Chondrocyte (in vitro differentiated cells): ENCODE measurements at regions not wholly inside any gene's neighbourhood (a gene's known extent, or its start where the extent isn't known, plus 50 kb on each side); places are given as distances from the start of the nearest gene placed in this dataset.

Experiments used
- DNase-seq: peaks from one replicate; pipeline ENCODE4 v3.0.0; 2021; ENCODE audit warnings: mixed read lengths, low spot score
- H3K27ac Mint-ChIP-seq: one replicate; pipeline ENCODE4 v1.8.0; 2021; ENCODE audit warnings: mild to moderate bottlenecking, moderate library complexity, mixed read lengths; ENCODE audit not compliant: unreplicated experiment
- H3K27me3 Mint-ChIP-seq: 2 replicates; pipeline ENCODE4 v1.8.0; 2021; ENCODE audit warnings: low read depth, mixed read lengths
- H3K36me3 Mint-ChIP-seq: 2 replicates; pipeline ENCODE4 v1.8.0; 2021; ENCODE audit warnings: low read depth, mixed read lengths
- H3K4me1 Mint-ChIP-seq: 2 replicates; pipeline ENCODE4 v1.8.0; 2021; ENCODE audit warnings: low read depth, mild to moderate bottlenecking, mixed read lengths
- H3K4me3 Mint-ChIP-seq: one replicate; pipeline ENCODE4 v1.8.0; 2021; ENCODE audit warnings: mild to moderate bottlenecking, moderate library complexity, mixed read lengths; ENCODE audit not compliant: unreplicated experiment
- H3K9me3 Mint-ChIP-seq: 2 replicates; pipeline ENCODE4 v1.8.0; 2021; ENCODE audit warnings: low read depth, mixed read lengths
- CTCF ChIP-seq: fragments of 200-600 bp; sonication (generic); IDR thresholded peaks from 2 replicates; pipeline ENCODE4 v1.5.0; 2021; ENCODE audit warnings: antibody characterized with exemption, mild to moderate bottlenecking, moderate library complexity

- no peak for TF ChIP-seq CTCF
- H3K36me3 Mint-ChIP-seq, result no peaks in the 10 kb centered on the region
- H3K9me3 Mint-ChIP-seq, result peaks cover 14% of the 10 kb centered on the region
- no peak for DNase-seq
- no peaks in the 10 kb centered on the region for H3K4me1 Mint-ChIP-seq
- no peak overlapping the region for H3K4me3 Mint-ChIP-seq
- H3K27me3 Mint-ChIP-seq, result peaks cover 6% of the 10 kb centered on the region
- no peak overlapping the region for H3K27ac Mint-ChIP-seq
These were observed 2045.3 kb upstream of the PIK3C3 start for GRCh38 chr18:39909706-39910105.

DNA sequence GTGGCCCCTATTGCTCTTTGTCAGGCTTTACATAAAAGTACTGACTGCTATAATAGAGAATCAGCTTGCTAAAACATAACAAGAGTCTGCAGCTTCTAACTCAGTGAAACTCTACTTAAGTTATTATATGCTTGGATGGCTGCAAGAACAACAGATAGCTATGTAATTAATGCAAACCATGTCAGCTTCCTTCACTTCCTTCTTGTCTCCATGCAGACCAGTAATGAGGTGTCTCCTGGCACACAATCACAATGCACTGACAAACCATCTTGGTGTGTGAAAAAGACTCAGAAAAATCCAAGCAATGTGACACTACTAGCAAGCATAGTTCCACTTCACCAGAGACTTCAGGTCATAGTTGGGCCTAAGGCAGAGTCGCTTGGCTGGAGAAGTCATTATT, 2068.9 kb upstream of the PIK3C3 start:
- H3K27me3 Mint-ChIP-seq, result peaks cover 2% of the 10 kb centered on the region
- no peak overlapping the region for H3K4me3 Mint-ChIP-seq
- no peak for DNase-seq
- TF ChIP-seq CTCF, result no peak
- H3K4me1 Mint-ChIP-seq, result no peaks in the 10 kb centered on the region
- peaks cover 5% of the 10 kb centered on the region for H3K9me3 Mint-ChIP-seq
- H3K27ac Mint-ChIP-seq, result no peak overlapping the region
- no peaks in the 10 kb centered on the region for H3K36me3 Mint-ChIP-seq

DNA sequence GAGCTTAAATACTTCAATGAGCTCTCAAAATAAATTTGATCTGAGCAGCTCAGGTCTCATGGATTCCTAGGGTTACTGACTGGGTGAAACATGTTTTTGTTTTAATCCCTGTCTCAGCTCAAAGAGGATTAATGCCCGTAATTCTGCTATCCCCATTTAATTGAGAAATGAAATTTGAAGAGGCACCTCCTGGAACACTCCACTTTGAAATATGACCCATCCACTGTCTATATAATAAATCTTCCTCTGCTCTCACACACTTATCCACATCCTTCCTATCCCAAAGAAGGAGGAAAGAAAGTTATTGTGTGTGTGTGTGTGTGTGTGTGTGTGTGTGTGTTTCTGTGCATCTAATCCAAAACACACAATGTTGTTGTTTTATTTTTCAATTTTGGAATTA, 2082.4 kb upstream of the PIK3C3 start:
- H3K27ac Mint-ChIP-seq, result no peak overlapping the region
- no peak overlapping the region for H3K4me3 Mint-ChIP-seq
- H3K27me3 Mint-ChIP-seq, result peaks cover 4% of the 10 kb centered on the region
- H3K4me1 Mint-ChIP-seq, result no peaks in the 10 kb centered on the region
- no peaks in the 10 kb centered on the region for H3K36me3 Mint-ChIP-seq
- no peak for TF ChIP-seq CTCF
- no peak for DNase-seq
- H3K9me3 Mint-ChIP-seq, result no peaks in the 10 kb centered on the region

DNA sequence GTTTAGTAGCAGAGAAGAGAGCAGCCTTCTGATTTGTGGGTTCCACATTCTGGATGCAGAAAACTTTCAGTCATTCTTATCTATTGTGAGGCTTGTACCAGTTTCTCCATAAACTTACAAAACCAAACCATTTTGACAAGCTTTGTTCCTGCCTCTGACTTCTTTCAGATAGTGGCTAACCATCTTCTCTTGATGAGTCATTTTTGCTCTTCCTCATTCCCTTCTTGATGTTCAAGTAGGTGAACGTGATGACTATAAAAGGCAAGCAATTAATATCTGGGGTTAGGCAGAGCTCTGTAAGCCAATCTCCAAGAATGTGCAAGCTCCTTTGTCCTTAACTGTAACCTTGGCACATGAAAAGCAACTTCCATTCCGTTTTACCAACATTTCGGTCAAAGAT, 2083.1 kb upstream of the PIK3C3 start:
- no peaks in the 10 kb centered on the region for H3K9me3 Mint-ChIP-seq
- peaks cover 4% of the 10 kb centered on the region for H3K27me3 Mint-ChIP-seq
- no peaks in the 10 kb centered on the region for H3K36me3 Mint-ChIP-seq
- no peak overlapping the region for H3K27ac Mint-ChIP-seq
- no peak for TF ChIP-seq CTCF
- DNase-seq, result no peak
- no peaks in the 10 kb centered on the region for H3K4me1 Mint-ChIP-seq
- no peak overlapping the region for H3K4me3 Mint-ChIP-seq

DNA sequence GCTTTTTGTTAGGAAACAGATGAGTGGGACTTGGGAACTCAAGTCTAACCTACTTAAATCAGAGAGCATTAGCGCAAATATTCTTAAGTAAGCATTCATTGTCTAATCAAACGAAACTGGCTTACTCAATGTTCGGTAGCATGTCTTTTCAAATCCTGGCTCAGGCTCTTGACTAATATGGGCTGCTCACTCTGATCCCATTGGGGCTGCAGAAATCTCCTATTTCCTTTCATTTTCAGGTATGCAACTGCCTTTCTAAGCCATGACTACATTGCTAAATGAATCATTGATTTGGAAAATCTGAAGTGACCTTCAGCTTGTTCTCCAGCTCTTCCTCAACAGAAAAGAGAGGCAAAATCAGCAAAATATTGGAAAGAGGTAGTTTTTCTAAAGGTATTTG, 2084.4 kb upstream of the PIK3C3 start:
- Mint-ChIP-seq H3K27me3 (peaks cover 2% of the 10 kb centered on the region), H3K4me1 (no peaks in the 10 kb centered on the region), H3K36me3 (no peaks in the 10 kb centered on the region), H3K9me3 (no peaks in the 10 kb centered on the region), H3K27ac (no peak overlapping the region), H3K4me3 (no peak overlapping the region)
- no peak for TF ChIP-seq CTCF
- no peak for DNase-seq
